ENCODE measurements at regions not wholly inside any gene's neighbourhood (a gene's known extent, or its start where the extent isn't known, plus 50 kb on each side); places are given as distances from the start of the nearest gene placed in this dataset.

DNA sequence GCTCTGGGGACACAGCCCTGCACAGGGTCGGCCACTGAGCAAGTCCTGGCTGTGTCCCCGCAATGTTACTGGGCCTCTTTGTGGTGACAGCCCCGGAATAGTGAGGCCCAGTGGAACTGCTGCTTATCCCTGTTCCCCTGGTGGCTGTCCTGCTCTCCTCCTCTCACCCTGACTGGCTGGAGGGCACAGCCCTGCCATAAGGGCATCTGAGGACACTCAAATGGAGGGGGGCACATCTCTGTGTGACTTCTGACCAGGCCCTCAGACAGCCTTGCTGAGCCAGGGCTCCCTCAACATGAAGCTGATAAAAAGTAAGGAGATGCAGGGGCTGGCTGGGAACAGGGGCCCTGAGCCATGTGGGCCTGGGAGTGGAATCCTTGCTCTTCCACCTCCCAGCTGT lies 127.4 kb upstream of the ATP2B2 start:
- TF ChIP-seq, protein P1, sequence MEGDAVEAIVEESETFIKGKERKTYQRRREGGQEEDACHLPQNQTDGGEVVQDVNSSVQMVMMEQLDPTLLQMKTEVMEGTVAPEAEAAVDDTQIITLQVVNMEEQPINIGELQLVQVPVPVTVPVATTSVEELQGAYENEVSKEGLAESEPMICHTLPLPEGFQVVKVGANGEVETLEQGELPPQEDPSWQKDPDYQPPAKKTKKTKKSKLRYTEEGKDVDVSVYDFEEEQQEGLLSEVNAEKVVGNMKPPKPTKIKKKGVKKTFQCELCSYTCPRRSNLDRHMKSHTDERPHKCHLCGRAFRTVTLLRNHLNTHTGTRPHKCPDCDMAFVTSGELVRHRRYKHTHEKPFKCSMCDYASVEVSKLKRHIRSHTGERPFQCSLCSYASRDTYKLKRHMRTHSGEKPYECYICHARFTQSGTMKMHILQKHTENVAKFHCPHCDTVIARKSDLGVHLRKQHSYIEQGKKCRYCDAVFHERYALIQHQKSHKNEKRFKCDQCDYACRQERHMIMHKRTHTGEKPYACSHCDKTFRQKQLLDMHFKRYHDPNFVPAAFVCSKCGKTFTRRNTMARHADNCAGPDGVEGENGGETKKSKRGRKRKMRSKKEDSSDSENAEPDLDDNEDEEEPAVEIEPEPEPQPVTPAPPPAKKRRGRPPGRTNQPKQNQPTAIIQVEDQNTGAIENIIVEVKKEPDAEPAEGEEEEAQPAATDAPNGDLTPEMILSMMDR (IDR thresholded peaks at IDR 0.05), result no peak
- no peak for TF ChIP-seq POLR2AphosphoS5 (IDR thresholded peaks at IDR 0.05)
- no peak for TF ChIP-seq POLR2A (IDR thresholded peaks at IDR 0.05)
- no peak for TF ChIP-seq EP300 (IDR thresholded peaks at IDR 0.05)
